ENCODE measurements at regions not wholly inside any gene's neighbourhood (a gene's known extent, or its start where the extent isn't known, plus 50 kb on each side); places are given as distances from the start of the nearest gene placed in this dataset.

DNA sequence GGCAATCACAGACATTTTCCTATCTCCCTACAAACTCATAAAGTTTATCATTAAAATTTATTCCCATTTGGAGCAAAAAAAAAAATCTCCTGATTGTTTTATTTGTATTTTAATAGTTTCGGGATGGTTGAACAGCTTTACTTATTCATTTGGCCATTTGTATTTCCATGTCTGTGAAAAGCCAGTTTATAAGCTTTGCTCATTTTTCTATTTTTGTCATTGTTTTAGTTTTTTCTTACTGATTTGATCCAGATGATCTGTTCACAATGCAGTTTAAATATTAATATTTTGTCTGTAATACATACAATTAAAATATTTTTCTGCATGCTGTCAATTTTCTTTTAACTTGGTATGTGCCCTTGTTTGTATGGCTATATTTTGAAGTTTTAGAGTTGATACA, 65.2 kb upstream of the CCN2 start (continued):
- TF ChIP-seq, protein P1, sequence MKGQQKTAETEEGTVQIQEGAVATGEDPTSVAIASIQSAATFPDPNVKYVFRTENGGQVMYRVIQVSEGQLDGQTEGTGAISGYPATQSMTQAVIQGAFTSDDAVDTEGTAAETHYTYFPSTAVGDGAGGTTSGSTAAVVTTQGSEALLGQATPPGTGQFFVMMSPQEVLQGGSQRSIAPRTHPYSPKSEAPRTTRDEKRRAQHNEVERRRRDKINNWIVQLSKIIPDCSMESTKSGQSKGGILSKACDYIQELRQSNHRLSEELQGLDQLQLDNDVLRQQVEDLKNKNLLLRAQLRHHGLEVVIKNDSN (IDR thresholded peaks at IDR 0.05; ENCODE audit: borderline replicate concordance, extremely low read length, insufficient read depth, low read depth, low read length) = no peak
- no peak for TF ChIP-seq RAD51 (IDR thresholded peaks at IDR 0.05)
- TF ChIP-seq, protein P2, sequence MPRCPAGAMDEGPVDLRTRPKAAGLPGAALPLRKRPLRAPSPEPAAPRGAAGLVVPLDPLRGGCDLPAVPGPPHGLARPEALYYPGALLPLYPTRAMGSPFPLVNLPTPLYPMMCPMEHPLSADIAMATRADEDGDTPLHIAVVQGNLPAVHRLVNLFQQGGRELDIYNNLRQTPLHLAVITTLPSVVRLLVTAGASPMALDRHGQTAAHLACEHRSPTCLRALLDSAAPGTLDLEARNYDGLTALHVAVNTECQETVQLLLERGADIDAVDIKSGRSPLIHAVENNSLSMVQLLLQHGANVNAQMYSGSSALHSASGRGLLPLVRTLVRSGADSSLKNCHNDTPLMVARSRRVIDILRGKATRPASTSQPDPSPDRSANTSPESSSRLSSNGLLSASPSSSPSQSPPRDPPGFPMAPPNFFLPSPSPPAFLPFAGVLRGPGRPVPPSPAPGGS (IDR thresholded peaks at IDR 0.05; ENCODE audit: borderline replicate concordance, insufficient read depth, low read depth, low read length, poor library complexity, severe bottlenecking) = no peak
- TF ChIP-seq RELA (IDR thresholded peaks at IDR 0.05; ENCODE audit: borderline replicate concordance, partially characterized antibody) = no peak
- TF ChIP-seq SP1 (IDR thresholded peaks at IDR 0.05; ENCODE audit: low read depth, low read length) = no peak
- no peak for TF ChIP-seq SREBF1 (IDR thresholded peaks at IDR 0.05; ENCODE audit: low read length)

DNA sequence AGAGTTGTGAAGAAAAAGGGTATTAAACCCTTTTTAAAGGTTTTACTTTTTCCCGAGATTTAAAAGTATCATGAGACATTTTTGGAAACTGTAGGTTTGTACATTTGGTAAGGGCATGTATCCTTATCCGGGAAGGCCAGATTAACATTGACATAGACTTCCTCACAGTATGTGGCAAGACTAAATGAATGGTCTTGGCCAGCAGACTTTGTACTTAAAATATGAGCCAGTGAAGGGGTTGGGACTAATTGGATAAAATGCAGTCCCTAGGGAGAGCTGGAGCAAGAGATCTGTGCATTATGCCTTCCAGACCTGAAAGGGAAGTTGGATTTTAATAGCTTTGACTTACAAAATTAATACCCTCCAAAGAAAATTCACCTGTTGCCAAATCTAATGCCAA, 60.4 kb upstream of the CCN2 start:
- 37% methylated on average over 2 of the region's 2 CpGs for WGBS (ENCODE audit: insufficient coverage, insufficient replicate concordance, low lambda C conversion rate, missing lambda C conversion rate)
- Histone ChIP-seq H2AFZ (ENCODE audit: control insufficient read depth, low read depth, low read length) (no peak overlapping the region), H3K9ac (ENCODE audit: control insufficient read depth, insufficient read depth, low read length) (no peak overlapping the region), H3K9me3 (replicated peaks; ENCODE audit: control insufficient read depth, insufficient read depth, low read length) (no peaks in the 10 kb centered on the region), H3K4me3 (no peak overlapping the region), H3K4me1 (ENCODE audit: control insufficient read depth, insufficient read depth, low read length) (no peaks in the 10 kb centered on the region), H4K20me1 (ENCODE audit: control insufficient read depth, insufficient read depth) (no peaks in the 10 kb centered on the region), H3K79me2 (ENCODE audit: control insufficient read depth, insufficient read depth, low read length) (no peaks in the 10 kb centered on the region), H3K4me2 (ENCODE audit: control insufficient read depth, insufficient read depth) (no peak overlapping the region), H3K36me3 (ENCODE audit: control insufficient read depth in 2 of 2, insufficient read depth in 2 of 2, low read length in 1 of 2) (no peaks in the 10 kb centered on the region), H3K27ac (ENCODE audit: control insufficient read depth, insufficient read depth) (no peak overlapping the region), H3K27me3 (replicated peaks in 1 of 2; ENCODE audit: control insufficient read depth in 2 of 2, insufficient read depth in 2 of 2, low read length in 1 of 2) (no peaks in the 10 kb centered on the region)
- intact Hi-C loops (cut with micrococcal nuclease; ENCODE audit: unreplicated experiment) = no loop called here
- in situ Hi-C loops (cut with MboI) = no loop called here
- ATAC-seq = no peak
- no TSS peak for BruUV-seq (replicated peaks)
- DNase-seq (ENCODE audit: low read depth, low spot score) = no peak
- RAD21 ChIA-PET (ENCODE audit: unreplicated experiment) = no interaction called here
- POLR2A ChIA-PET = no interaction called here
- FAIRE-seq = no peak
- CTCF ChIA-PET = no interaction called here
- SMC1A ChIA-PET (ENCODE audit: uncharacterized antibody, unreplicated experiment) = interaction anchor here (1.2 kb wide), 1 partner anchor 268 kb away, joined by 3 read pairs; no protein-coding TSS in a partner anchor
- TF ChIP-seq CHD1 (IDR thresholded peaks at IDR 0.05; ENCODE audit: low read depth, low read length) = no peak
- no peak for TF ChIP-seq FOS (IDR thresholded peaks at IDR 0.05; ENCODE audit: borderline replicate concordance, extremely low read depth, insufficient read length)
- TF ChIP-seq, protein P3, sequence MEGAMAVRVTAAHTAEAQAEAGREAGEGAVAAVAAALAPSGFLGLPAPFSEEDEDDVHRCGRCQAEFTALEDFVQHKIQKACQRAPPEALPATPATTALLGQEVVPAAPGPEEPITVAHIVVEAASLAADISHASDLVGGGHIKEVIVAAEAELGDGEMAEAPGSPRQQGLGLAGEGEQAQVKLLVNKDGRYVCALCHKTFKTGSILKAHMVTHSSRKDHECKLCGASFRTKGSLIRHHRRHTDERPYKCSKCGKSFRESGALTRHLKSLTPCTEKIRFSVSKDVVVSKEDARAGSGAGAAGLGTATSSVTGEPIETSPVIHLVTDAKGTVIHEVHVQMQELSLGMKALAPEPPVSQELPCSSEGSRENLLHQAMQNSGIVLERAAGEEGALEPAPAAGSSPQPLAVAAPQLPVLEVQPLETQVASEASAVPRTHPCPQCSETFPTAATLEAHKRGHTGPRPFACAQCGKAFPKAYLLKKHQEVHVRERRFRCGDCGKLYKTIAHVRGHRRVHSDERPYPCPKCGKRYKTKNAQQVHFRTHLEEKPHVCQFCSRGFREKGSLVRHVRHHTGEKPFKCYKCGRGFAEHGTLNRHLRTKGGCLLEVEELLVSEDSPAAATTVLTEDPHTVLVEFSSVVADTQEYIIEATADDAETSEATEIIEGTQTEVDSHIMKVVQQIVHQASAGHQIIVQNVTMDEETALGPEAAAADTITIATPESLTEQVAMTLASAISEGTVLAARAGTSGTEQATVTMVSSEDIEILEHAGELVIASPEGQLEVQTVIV (IDR thresholded peaks at IDR 0.05; ENCODE audit: borderline replicate concordance, partially characterized antibody) = no peak
- TF ChIP-seq, protein P4, sequence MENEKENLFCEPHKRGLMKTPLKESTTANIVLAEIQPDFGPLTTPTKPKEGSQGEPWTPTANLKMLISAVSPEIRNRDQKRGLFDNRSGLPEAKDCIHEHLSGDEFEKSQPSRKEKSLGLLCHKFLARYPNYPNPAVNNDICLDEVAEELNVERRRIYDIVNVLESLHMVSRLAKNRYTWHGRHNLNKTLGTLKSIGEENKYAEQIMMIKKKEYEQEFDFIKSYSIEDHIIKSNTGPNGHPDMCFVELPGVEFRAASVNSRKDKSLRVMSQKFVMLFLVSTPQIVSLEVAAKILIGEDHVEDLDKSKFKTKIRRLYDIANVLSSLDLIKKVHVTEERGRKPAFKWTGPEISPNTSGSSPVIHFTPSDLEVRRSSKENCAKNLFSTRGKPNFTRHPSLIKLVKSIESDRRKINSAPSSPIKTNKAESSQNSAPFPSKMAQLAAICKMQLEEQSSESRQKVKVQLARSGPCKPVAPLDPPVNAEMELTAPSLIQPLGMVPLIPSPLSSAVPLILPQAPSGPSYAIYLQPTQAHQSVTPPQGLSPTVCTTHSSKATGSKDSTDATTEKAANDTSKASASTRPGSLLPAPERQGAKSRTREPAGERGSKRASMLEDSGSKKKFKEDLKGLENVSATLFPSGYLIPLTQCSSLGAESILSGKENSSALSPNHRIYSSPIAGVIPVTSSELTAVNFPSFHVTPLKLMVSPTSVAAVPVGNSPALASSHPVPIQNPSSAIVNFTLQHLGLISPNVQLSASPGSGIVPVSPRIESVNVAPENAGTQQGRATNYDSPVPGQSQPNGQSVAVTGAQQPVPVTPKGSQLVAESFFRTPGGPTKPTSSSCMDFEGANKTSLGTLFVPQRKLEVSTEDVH (IDR thresholded peaks at IDR 0.05; ENCODE audit: low read depth, partially characterized antibody) = no peak
- no peak for TF ChIP-seq ZBED1 (IDR thresholded peaks at IDR 0.05; ENCODE audit: borderline replicate concordance)
- TF ChIP-seq, protein P1 (IDR thresholded peaks at IDR 0.05; ENCODE audit: borderline replicate concordance, extremely low read length, insufficient read depth, low read depth, low read length) = no peak
- TF ChIP-seq SREBF1 (IDR thresholded peaks at IDR 0.05; ENCODE audit: low read length) = no peak
- TF ChIP-seq, protein P5, sequence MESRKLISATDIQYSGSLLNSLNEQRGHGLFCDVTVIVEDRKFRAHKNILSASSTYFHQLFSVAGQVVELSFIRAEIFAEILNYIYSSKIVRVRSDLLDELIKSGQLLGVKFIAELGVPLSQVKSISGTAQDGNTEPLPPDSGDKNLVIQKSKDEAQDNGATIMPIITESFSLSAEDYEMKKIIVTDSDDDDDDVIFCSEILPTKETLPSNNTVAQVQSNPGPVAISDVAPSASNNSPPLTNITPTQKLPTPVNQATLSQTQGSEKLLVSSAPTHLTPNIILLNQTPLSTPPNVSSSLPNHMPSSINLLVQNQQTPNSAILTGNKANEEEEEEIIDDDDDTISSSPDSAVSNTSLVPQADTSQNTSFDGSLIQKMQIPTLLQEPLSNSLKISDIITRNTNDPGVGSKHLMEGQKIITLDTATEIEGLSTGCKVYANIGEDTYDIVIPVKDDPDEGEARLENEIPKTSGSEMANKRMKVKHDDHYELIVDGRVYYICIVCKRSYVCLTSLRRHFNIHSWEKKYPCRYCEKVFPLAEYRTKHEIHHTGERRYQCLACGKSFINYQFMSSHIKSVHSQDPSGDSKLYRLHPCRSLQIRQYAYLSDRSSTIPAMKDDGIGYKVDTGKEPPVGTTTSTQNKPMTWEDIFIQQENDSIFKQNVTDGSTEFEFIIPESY (IDR thresholded peaks at IDR 0.05) = no peak

All from GM12878 (cell line).